MCF 10A (cell line): ENCODE measurements at regions not wholly inside any gene's neighbourhood (a gene's known extent, or its start where the extent isn't known, plus 50 kb on each side); places are given as distances from the start of the nearest gene placed in this dataset.

Experiments used
- BruUV-seq: library from RNA; stranded (reverse); fragments of 400-500 nt; replicated peaks from 2 replicates; lab custom pipeline; 2021; lab: Mats Ljungman, UMichigan
- CTCF ChIA-PET: fragments of 300-600 bp; sonication (Branson Sonifier 250); formaldehyde crosslinking; extraction: SDS; loops from one replicate; lab custom pipeline; 2021; ENCODE audit warnings: antibody characterized with exemption, inconsistent platforms; lab: Yijun Ruan, JAX
- POLR2A ChIA-PET: fragments of 300-600, 350-650 bp; sonication (Branson Sonifier 250); formaldehyde crosslinking; extraction: SDS; loops from one replicate; lab custom pipeline; 2020; ENCODE audit warnings: antibody characterized with exemption, inconsistent platforms; lab: Yijun Ruan, JAX
- DNase-seq: peaks from one replicate; pipeline ENCODE4 v3.0.0-alpha.2; 2018; ENCODE audit not compliant: unreplicated experiment
- H3K27ac Mint-ChIP-seq: one replicate; pipeline ENCODE4 v1.8.0; 2022; ENCODE audit warnings: mild to moderate bottlenecking, low read depth, mixed read lengths; ENCODE audit not compliant: unreplicated experiment
- H3K27me3 Mint-ChIP-seq: one replicate; pipeline ENCODE4 v1.8.0; 2022; ENCODE audit warnings: mixed read lengths; ENCODE audit not compliant: insufficient read depth, unreplicated experiment
- H3K36me3 Mint-ChIP-seq: one replicate; pipeline ENCODE4 v1.8.0; 2022; ENCODE audit warnings: mild to moderate bottlenecking, moderate library complexity, mixed read lengths; ENCODE audit not compliant: insufficient read depth, unreplicated experiment
- H3K4me1 Mint-ChIP-seq: one replicate; pipeline ENCODE4 v1.8.0; 2022; ENCODE audit warnings: mixed read lengths; ENCODE audit not compliant: insufficient read depth, unreplicated experiment
- H3K4me3 Mint-ChIP-seq: one replicate; pipeline ENCODE4 v1.8.0; 2022; ENCODE audit warnings: mild to moderate bottlenecking, moderate library complexity, mixed read lengths; ENCODE audit not compliant: unreplicated experiment
- H3K9me3 Mint-ChIP-seq: one replicate; pipeline ENCODE4 v1.8.0; 2022; ENCODE audit warnings: mixed read lengths; ENCODE audit not compliant: unreplicated experiment
- CTCF ChIP-seq: fragments of 200-600 bp; IDR thresholded peaks from one replicate; pipeline ENCODE4 v1.8.0; 2022; ENCODE audit warnings: antibody characterized with exemption, mild to moderate bottlenecking; ENCODE audit not compliant: unreplicated experiment
- intact Hi-C: fragments of 100-400 bp; cut with micrococcal nuclease; formaldehyde crosslinking; loops from 2 replicates; pipeline ENCODE4 v1.14.1; 2022

DNA sequence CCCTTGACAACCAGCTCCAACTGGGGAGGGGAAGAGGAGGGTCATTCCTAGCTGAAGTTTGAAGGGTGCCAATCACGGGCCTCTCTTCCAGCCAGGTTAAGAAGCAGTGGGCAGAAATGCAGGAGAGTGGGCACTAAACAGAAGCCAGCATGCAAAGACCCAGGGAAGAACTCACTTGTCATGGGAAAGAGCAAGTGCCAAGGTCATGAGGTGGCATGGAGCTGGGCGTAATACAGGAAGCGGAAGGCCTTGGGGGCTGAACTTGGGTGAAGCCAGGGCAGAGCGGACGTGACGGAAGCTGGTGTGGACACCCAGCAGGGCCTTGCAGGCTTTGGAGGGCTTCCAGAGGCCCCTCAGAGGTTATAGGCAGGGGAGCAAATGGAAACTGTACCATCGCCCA is 302.1 kb downstream of the MAF start:
- no peaks in the 10 kb centered on the region for H3K4me1 Mint-ChIP-seq
- ChIA-PET CTCF (no interaction called here), POLR2A (no interaction called here)
- TF ChIP-seq CTCF, result no peak
- intact Hi-C loops, result no loop called here
- no peak for DNase-seq
- no peak overlapping the region for H3K27ac Mint-ChIP-seq
- BruUV-seq, result no TSS peak
- H3K27me3 Mint-ChIP-seq, result peaks cover 26% of the 10 kb centered on the region
- no peaks in the 10 kb centered on the region for H3K36me3 Mint-ChIP-seq
- H3K9me3 Mint-ChIP-seq, result no peaks in the 10 kb centered on the region
- H3K4me3 Mint-ChIP-seq, result no peak overlapping the region

GRCh38 chr16:79297805-79298204 is 302.7 kb downstream of the MAF start:
- intact Hi-C loops, result no loop called here
- peaks cover 20% of the 10 kb centered on the region for H3K27me3 Mint-ChIP-seq
- no peak overlapping the region for H3K4me3 Mint-ChIP-seq
- H3K4me1 Mint-ChIP-seq, result no peaks in the 10 kb centered on the region
- H3K9me3 Mint-ChIP-seq, result no peaks in the 10 kb centered on the region
- ChIA-PET CTCF (interaction anchor here (0.6 kb wide), 1 partner anchor 688 kb away, joined by 4 read pairs; no protein-coding TSS in a partner anchor), POLR2A (interaction anchor here (0.6 kb wide), 1 partner anchor 32 kb away, joined by 4 read pairs; no protein-coding TSS in a partner anchor)
- H3K27ac Mint-ChIP-seq, result no peak overlapping the region
- no peak for TF ChIP-seq CTCF
- no peaks in the 10 kb centered on the region for H3K36me3 Mint-ChIP-seq
- BruUV-seq, result no TSS peak
- no peak for DNase-seq

GRCh38 chr16:79297296-79297695 is 303.2 kb downstream of the MAF start:
- intact Hi-C loops, result no loop called here
- Mint-ChIP-seq H3K9me3 (no peaks in the 10 kb centered on the region), H3K4me3 (no peak overlapping the region), H3K4me1 (no peaks in the 10 kb centered on the region), H3K27me3 (peaks cover 15% of the 10 kb centered on the region), H3K27ac (no peak overlapping the region), H3K36me3 (no peaks in the 10 kb centered on the region)
- BruUV-seq, result no TSS peak
- CTCF ChIA-PET, result interaction anchor here (0.6 kb wide), 1 partner anchor 688 kb away, joined by 4 read pairs; no protein-coding TSS in a partner anchor
- DNase-seq, result no peak
- TF ChIP-seq CTCF, result no peak
- POLR2A ChIA-PET, result interaction anchor here (0.6 kb wide), 1 partner anchor 32 kb away, joined by 4 read pairs; no protein-coding TSS in a partner anchor

- Mint-ChIP-seq H3K27me3 (peaks cover 11% of the 10 kb centered on the region), H3K4me3 (no peak overlapping the region), H3K27ac (no peak overlapping the region), H3K9me3 (no peaks in the 10 kb centered on the region), H3K36me3 (no peaks in the 10 kb centered on the region), H3K4me1 (no peaks in the 10 kb centered on the region)
- no TSS peak for BruUV-seq
- ChIA-PET CTCF (interaction anchor here (0.6 to 0.7 kb wide), 2 partner anchors 279 to 859 kb away, joined by 3 read pairs; no protein-coding TSS in a partner anchor), POLR2A (no interaction called here)
- no peak for DNase-seq
- TF ChIP-seq CTCF, result no peak
- intact Hi-C loops, result no loop called here
These were observed 304.0 kb downstream of the MAF start for GRCh38 chr16:79296491-79296890.
